HCT116 (cell line): ENCODE measurements at regions not wholly inside any gene's neighbourhood (a gene's known extent, or its start where the extent isn't known, plus 50 kb on each side); places are given as distances from the start of the nearest gene placed in this dataset.

Experiments
- ATAC-seq: fragments of 200-7000 bp; cut with Tn5 transposase; 2 replicates; pipeline ENCODE4 v1.9.1; 2020; ENCODE audit warnings: mild to moderate bottlenecking, moderate library complexity
- BruUV-seq: library from RNA; stranded (reverse); fragments of 400-500 nt; replicated peaks from 2 replicates; lab custom pipeline; 2021; lab: Mats Ljungman, UMichigan
- CTCF ChIA-PET: fragments of 300-600 bp; sonication (Branson Sonifier 250); formaldehyde crosslinking; loops from one replicate; lab custom pipeline; 2021; ENCODE audit warnings: antibody characterized with exemption; lab: Charles Lee
- POLR2A ChIA-PET: fragments of 300-600, 350-600 bp; sonication (Branson Sonifier 250); formaldehyde crosslinking; loops from one replicate; lab custom pipeline; 2021; ENCODE audit warnings: antibody characterized with exemption; lab: Charles Lee
- RAD21 ChIA-PET, 2 experiments: fragments of 300-600 bp; sonication (Branson Sonifier 250); formaldehyde crosslinking; loops; one replicate each; lab custom pipeline; 2023; ENCODE audit warnings: low total read pairs in 2 of 2; ENCODE audit not compliant: uncharacterized antibody in 2 of 2, unreplicated experiment in 2 of 2, low non-redundant PET in 1 of 2; lab: Charles Lee
- DNase-seq: peaks from one replicate; pipeline ENCODE4 v3.0.0-alpha.2; 2010; ENCODE audit warnings: low read depth, low spot score
- H2AFZ ChIP-seq: fragments of 200-600 bp; shearing (Covaris generic), sonication (generic); 2 replicates; pipeline ENCODE4 v1.6.1; 2017; ENCODE audit warnings: low read depth, mixed run types, mixed read lengths, antibody characterized with exemption, low read length; ENCODE audit not compliant: poor library complexity, severe bottlenecking
- H3K27ac ChIP-seq: 2 replicates; pipeline ENCODE4 v1.5.1; 2012; ENCODE audit warnings: low read depth, low read length
- H3K27me3 ChIP-seq: fragments of 200-600 bp; sonication (generic); 2 replicates; pipeline ENCODE4 v1.6.1; 2016; ENCODE audit warnings: mixed run types, low read length, mixed read lengths; ENCODE audit not compliant: insufficient read depth
- H3K36me3 ChIP-seq, 2 experiments: fragments of 200-500 bp in 1 of 2; fragments of 200-600 bp in 1 of 2; sonication (Bioruptor generic) in 1 of 2; sonication (generic) in 1 of 2; 2 replicates each; pipeline versions ENCODE4 v1.5.1 to v1.6.1; 2014 to 2016; ENCODE audit warnings: low read length in 2 of 2, inconsistent platforms in 1 of 2, mixed read lengths in 1 of 2, mixed run types in 1 of 2; ENCODE audit not compliant: insufficient read depth in 2 of 2, control insufficient read depth in 1 of 2
- H3K4me1 ChIP-seq, 2 experiments: fragments of 200-600 bp in 1 of 2; sonication (generic) in 1 of 2; 2 replicates each; pipeline versions ENCODE4 v1.5.1 to v1.6.1; 2012 to 2017; ENCODE audit warnings: low read length in 2 of 2, inconsistent platforms in 1 of 2, mild to moderate bottlenecking in 1 of 2, mixed read lengths in 1 of 2, mixed run types in 1 of 2, moderate library complexity in 1 of 2; ENCODE audit not compliant: insufficient read depth in 2 of 2, control insufficient read depth in 1 of 2
- H3K4me2 ChIP-seq: fragments of 200-600 bp; sonication (generic); 2 replicates; pipeline ENCODE4 v1.6.1; 2017; ENCODE audit warnings: mixed run types, low read length, mixed read lengths
- H3K4me3 ChIP-seq, 2 experiments: fragments of 200-600 bp in 1 of 2; sonication (generic) in 1 of 2; replicated peaks in 1 of 2; 2 replicates each; pipeline ENCODE4 v1.5.1; 2011 to 2016; ENCODE audit warnings: low read length in 2 of 2, control low read depth in 1 of 2, low read depth in 1 of 2, mild to moderate bottlenecking in 1 of 2, mixed read lengths in 1 of 2, mixed run types in 1 of 2
- H3K79me2 ChIP-seq: fragments of 200-600 bp; sonication (generic); 2 replicates; pipeline ENCODE4 v1.6.1; 2017; ENCODE audit warnings: mild to moderate bottlenecking, mixed run types, low read length, moderate library complexity, mixed read lengths; ENCODE audit not compliant: insufficient read depth
- H3K9ac ChIP-seq: fragments of 200-600 bp; sonication (generic); 2 replicates; pipeline ENCODE4 v1.6.1; 2016; ENCODE audit warnings: low read length, mixed read lengths
- H3K9me2 ChIP-seq: fragments of 200-600 bp; sonication (generic), shearing (Covaris generic); 2 replicates; pipeline ENCODE4 v1.6.1; 2017; ENCODE audit warnings: mixed run types, mild to moderate bottlenecking, moderate library complexity; ENCODE audit not compliant: insufficient read depth
- H3K9me3 ChIP-seq, 2 experiments: fragments of 200-500 bp in 1 of 2; fragments of 200-600 bp in 1 of 2; sonication (Bioruptor generic) in 1 of 2; sonication (generic) in 1 of 2; 2 replicates each; pipeline ENCODE4 v1.6.1; 2014 to 2017; ENCODE audit warnings: low read length in 2 of 2, mixed read lengths in 2 of 2, inconsistent platforms in 1 of 2, low read depth in 1 of 2, mild to moderate bottlenecking in 1 of 2, mixed run types in 1 of 2, moderate library complexity in 1 of 2; ENCODE audit not compliant: control insufficient read depth in 1 of 2, insufficient read depth in 1 of 2
- H4K20me1 ChIP-seq: fragments of 200-600 bp; sonication (generic), shearing (Covaris generic); 2 replicates; pipeline ENCODE4 v1.6.1; 2017; ENCODE audit warnings: mixed run types, mild to moderate bottlenecking, moderate library complexity; ENCODE audit not compliant: insufficient read depth
- EGR1 ChIP-seq: IDR thresholded peaks from 2 replicates; pipeline ENCODE4 v1.6.1; 2012; ENCODE audit warnings: low read depth
- POLR2A ChIP-seq: IDR thresholded peaks from 2 replicates; pipeline ENCODE4 v1.7.0; 2011; ENCODE audit warnings: borderline replicate concordance; ENCODE audit not compliant: insufficient read depth, insufficient read length; ENCODE audit errors: extremely low read depth
- RAD21 ChIP-seq: IDR thresholded peaks from 2 replicates; pipeline ENCODE4 v1.6.1; 2012; ENCODE audit warnings: low read depth, mild to moderate bottlenecking
- REST ChIP-seq: IDR thresholded peaks from 2 replicates; pipeline ENCODE4 v1.6.1; 2012; ENCODE audit warnings: low read depth
- ZBTB33 ChIP-seq: IDR thresholded peaks from 2 replicates; pipeline ENCODE4 v1.6.1; 2011; ENCODE audit warnings: mild to moderate bottlenecking, low read length, moderate library complexity; ENCODE audit not compliant: insufficient replicate concordance; ENCODE audit errors: extremely low read depth
- intact Hi-C: fragments of 100-400 bp; cut with micrococcal nuclease; formaldehyde crosslinking; loops from 2 replicates; pipeline ENCODE4 v1.10.0; 2022

- CTCF ChIA-PET = interaction anchor here (0.5 kb wide), 1 partner anchor 256 kb away, joined by 3 read pairs; no protein-coding TSS in a partner anchor
- H3K27ac ChIP-seq = no peak overlapping the region
- POLR2A ChIA-PET = no interaction called here
Measured at GRCh38 chr9:86893811-86894490, 53.4 kb downstream of the GAS1 start.

More at GRCh38 chr9:86893811-86894490, 53.4 kb downstream of the GAS1 start:
- Histone ChIP-seq H3K9ac (no peak overlapping the region), H4K20me1 (no peaks in the 10 kb centered on the region), H3K9me2 (no peaks in the 10 kb centered on the region), H3K4me2 (no peak overlapping the region), H3K27me3 (peaks cover 5% of the 10 kb centered on the region; the same call in 1 of the 2 replicates), H3K4me1 (no peaks in the 10 kb centered on the region), H3K9me3 (no peaks in the 10 kb centered on the region), H2AFZ (no peak overlapping the region), H3K79me2 (no peaks in the 10 kb centered on the region), H3K36me3 (no peaks in the 10 kb centered on the region), H3K4me3 (no peak overlapping the region)
- intact Hi-C loops = no loop called here
- ATAC-seq (no peak), DNase-seq (no peak)
- TF ChIP-seq ZBTB33 (no peak), REST (no peak), EGR1 (no peak), POLR2A (no peak), RAD21 (0 out of 2 replicates have a peak, but pooled peaks have one; percentile 10)
- RAD21 ChIA-PET = no interaction called here
- no TSS peak for BruUV-seq
